GM10266 (cell line): ENCODE measurements at regions not wholly inside any gene's neighbourhood (a gene's known extent, or its start where the extent isn't known, plus 50 kb on each side); places are given as distances from the start of the nearest gene placed in this dataset.

ENCODE experiments used
- DNase-seq: peaks from one replicate; pipeline ENCODE4 v3.0.0; 2012; ENCODE audit errors: extremely low spot score
- TF ChIP-seq, protein P1 (sequence below): IDR thresholded peaks from 2 replicates; pipeline ENCODE4 v1.5.1; 2012; ENCODE audit warnings: mild to moderate bottlenecking, low read depth; ENCODE audit not compliant: control insufficient read depth, insufficient read depth; ENCODE audit errors: missing control alignments

DNA sequence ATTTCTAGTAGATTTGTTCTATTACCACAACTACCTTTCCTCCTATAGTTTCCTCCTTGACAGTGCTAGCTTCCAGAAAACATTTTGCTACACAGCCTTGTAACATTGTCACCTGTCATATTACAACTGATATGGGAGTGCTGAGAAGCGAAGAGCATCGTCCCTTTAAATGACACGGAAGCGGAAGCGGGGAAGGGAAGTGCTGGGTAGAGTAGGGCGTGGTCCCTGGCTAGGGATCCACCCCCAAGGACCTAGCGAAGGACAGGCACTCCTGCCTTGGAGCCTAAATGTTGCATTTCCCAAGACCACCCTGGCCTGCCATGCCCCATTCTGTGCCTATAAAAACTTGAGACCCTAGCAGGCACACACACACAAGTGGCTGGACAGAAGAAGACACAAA lies 57.4 kb upstream of the RANBP6 start:
- TF ChIP-seq, protein P1, sequence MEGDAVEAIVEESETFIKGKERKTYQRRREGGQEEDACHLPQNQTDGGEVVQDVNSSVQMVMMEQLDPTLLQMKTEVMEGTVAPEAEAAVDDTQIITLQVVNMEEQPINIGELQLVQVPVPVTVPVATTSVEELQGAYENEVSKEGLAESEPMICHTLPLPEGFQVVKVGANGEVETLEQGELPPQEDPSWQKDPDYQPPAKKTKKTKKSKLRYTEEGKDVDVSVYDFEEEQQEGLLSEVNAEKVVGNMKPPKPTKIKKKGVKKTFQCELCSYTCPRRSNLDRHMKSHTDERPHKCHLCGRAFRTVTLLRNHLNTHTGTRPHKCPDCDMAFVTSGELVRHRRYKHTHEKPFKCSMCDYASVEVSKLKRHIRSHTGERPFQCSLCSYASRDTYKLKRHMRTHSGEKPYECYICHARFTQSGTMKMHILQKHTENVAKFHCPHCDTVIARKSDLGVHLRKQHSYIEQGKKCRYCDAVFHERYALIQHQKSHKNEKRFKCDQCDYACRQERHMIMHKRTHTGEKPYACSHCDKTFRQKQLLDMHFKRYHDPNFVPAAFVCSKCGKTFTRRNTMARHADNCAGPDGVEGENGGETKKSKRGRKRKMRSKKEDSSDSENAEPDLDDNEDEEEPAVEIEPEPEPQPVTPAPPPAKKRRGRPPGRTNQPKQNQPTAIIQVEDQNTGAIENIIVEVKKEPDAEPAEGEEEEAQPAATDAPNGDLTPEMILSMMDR = no peak
- no peak for DNase-seq

DNA sequence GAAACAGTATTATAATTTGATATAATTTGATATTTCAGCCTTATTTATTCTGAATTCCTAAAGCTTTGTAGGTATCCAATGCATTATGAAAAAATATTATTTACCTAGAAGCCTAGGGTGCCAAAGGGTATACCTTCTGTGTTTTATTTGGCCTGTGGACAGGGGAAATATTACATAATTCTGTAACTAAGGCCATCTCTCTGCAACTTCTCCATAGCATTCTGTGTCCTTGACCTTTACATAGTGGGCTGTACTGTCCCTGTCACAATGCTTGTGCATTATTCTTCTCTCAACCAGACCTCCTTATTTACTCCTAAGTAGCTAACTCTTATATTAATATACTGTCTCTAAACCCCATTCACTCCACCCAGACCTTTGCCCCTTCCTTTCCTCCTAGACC lies 57.0 kb upstream of the RANBP6 start:
- TF ChIP-seq, protein P1 = no peak
- DNase-seq = no peak

DNA sequence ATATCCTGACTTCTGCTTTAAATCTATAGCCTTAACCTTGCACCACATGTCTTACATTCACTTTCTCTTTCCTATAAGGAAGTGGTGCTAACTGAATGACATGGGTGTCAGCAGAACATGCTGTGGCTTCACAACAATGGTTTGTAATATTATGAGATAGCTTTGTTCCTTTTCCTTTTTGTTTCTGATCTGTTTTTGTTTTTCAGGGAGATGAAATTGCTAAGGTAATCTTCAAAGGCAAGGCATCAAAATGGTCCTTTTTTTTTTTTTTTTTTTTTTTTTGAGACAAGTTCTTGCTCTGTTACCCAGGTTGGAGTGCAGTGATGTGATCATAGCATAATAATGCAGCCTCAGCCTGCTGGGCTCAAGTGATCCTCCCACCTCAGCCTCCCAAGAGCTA lies 53.6 kb upstream of the RANBP6 start:
- peak; percentile 62 for DNase-seq
- TF ChIP-seq, protein P1 = no peak

DNA sequence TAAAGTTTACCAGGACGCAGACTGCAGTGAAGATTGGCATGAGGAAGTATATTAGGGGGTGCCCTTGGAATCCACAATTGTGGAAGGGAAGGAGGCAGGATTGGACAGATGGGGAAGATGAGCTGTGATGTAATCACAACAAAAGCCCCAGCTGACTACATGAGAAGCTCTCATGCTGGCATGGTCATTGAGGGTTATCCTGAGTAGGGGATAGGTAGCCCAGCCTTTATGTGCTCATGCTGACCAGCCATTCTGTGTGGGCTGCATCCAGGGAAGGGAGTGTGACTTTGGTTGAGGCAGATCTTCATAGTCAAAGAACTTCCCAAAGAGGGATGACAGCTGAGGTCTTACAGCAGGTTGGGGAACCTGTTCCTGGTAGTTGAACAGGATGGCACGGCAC lies 52.0 kb upstream of the RANBP6 start:
- TF ChIP-seq, protein P1 = no peak
- no peak for DNase-seq
